Testis (tissue), 2 donors: ENCODE measurements at regions not wholly inside any gene's neighbourhood (a gene's known extent, or its start where the extent isn't known, plus 50 kb on each side); places are given as distances from the start of the nearest gene placed in this dataset.

ENCODE experiments used
- CTCF ChIP-seq, 3 experiments: fragments of 450-650 bp in 2 of 3; fragments of 200-600 bp in 1 of 3; sonication (generic) in 1 of 3; IDR thresholded peaks; one replicate each; pipeline ENCODE4 v1.5.1; 2016 to 2019; ENCODE audit warnings: antibody characterized with exemption in 3 of 3, mild to moderate bottlenecking in 2 of 3, moderate library complexity in 1 of 3
- POLR2A ChIP-seq: fragments of 450-650 bp; IDR thresholded peaks from one replicate; pipeline ENCODE4 v1.6.1; 2017; ENCODE audit warnings: antibody characterized with exemption, mild to moderate bottlenecking, moderate library complexity

GRCh38 chr6:168913866-168914469, 339.7 kb downstream of the THBS2 start:
- TF ChIP-seq CTCF (IDR thresholded peaks at IDR 0.05), result no peak
- no peak for TF ChIP-seq POLR2A
